ENCODE measurements at regions not wholly inside any gene's neighbourhood (a gene's known extent, or its start where the extent isn't known, plus 50 kb on each side); places are given as distances from the start of the nearest gene placed in this dataset.

DNA sequence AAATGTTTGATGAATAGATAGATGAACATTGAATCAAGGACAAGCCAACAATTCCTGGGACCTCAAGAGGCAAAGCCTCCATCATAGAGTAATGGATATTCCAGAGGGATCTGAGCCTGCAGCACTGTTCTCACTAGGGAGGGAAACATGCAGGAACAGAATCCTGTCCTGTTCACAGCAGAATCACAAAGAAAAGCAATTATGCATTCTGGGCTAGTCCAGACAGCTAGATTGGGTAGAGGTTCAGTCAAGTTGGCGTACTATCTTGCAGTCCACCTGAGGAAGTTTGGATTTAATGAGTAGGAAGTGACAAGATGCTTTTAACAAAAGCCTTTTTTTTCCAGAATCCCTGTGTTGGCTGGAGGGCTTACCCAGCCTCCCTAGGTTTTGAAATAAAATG is 314.5 kb upstream of the SEMA6D start:
- no peak overlapping the region for H3K4me2 ChIP-seq (ENCODE audit: insufficient read depth, insufficient read length, low read length)
- Mint-ChIP-seq H3K27me3 (ENCODE audit: low read depth) (peaks cover 6% of the 10 kb centered on the region), H3K4me1 (peaks cover 31 to 39% of the 10 kb centered on the region in 2 experiments), H3K4me3 (no peak overlapping the region), H3K9me3 (no peaks in the 10 kb centered on the region), H3K27ac (no peak overlapping the region), H3K36me3 (ENCODE audit: insufficient read depth in 1 of 3, low read depth in 3 of 3) (peaks cover 0 to 3% (median 0%) of the 10 kb centered on the region in 3 experiments; a peak in 1 of 7 replicates)
- no peak overlapping the region for H4K5ac ChIP-seq (ENCODE audit: insufficient read length, low read depth, low read length)
- no peaks in the 10 kb centered on the region for H3K79me2 ChIP-seq (ENCODE audit: insufficient read depth, low read length)
- H3K23me2 ChIP-seq (ENCODE audit: insufficient read length, low read depth, low read length, poor library complexity, severe bottlenecking): no peaks in the 10 kb centered on the region
- H3K9ac ChIP-seq (ENCODE audit: extremely low read depth, insufficient read length, low read length): no peak overlapping the region
- no peak overlapping the region for H2BK12ac ChIP-seq (ENCODE audit: insufficient read length, low read depth, low read length)
- H3K14ac ChIP-seq (ENCODE audit: insufficient read depth, low read length): no peak overlapping the region
- no peak overlapping the region for H2AK5ac ChIP-seq (ENCODE audit: insufficient read length, low read length)
- no peak overlapping the region for H2BK120ac ChIP-seq (ENCODE audit: low read depth, low read length, poor library complexity, severe bottlenecking)
- H3K79me1 ChIP-seq (ENCODE audit: insufficient read depth, low read depth, low read length, poor library complexity, severe bottlenecking): no peaks in the 10 kb centered on the region
- H2BK5ac ChIP-seq (ENCODE audit: insufficient read length, low read length): no peak overlapping the region
- no peak overlapping the region for H4K91ac ChIP-seq (ENCODE audit: insufficient read length, low read depth, low read length)
- H3K23ac ChIP-seq (ENCODE audit: insufficient read length, low read depth, low read length): no peak overlapping the region
- TF ChIP-seq, protein P1, sequence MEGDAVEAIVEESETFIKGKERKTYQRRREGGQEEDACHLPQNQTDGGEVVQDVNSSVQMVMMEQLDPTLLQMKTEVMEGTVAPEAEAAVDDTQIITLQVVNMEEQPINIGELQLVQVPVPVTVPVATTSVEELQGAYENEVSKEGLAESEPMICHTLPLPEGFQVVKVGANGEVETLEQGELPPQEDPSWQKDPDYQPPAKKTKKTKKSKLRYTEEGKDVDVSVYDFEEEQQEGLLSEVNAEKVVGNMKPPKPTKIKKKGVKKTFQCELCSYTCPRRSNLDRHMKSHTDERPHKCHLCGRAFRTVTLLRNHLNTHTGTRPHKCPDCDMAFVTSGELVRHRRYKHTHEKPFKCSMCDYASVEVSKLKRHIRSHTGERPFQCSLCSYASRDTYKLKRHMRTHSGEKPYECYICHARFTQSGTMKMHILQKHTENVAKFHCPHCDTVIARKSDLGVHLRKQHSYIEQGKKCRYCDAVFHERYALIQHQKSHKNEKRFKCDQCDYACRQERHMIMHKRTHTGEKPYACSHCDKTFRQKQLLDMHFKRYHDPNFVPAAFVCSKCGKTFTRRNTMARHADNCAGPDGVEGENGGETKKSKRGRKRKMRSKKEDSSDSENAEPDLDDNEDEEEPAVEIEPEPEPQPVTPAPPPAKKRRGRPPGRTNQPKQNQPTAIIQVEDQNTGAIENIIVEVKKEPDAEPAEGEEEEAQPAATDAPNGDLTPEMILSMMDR (conservative IDR thresholded peaks at IDR 0.05): no peak
- no peak overlapping the region for H4K8ac ChIP-seq (replicated peaks; ENCODE audit: insufficient read length, low read depth, low read length)
- no peak overlapping the region for H3K56ac ChIP-seq (ENCODE audit: insufficient read length, low read depth, low read length)
- H2BK15ac ChIP-seq (ENCODE audit: low read depth, low read length): no peak overlapping the region
- H3K4ac ChIP-seq (ENCODE audit: low read depth, low read length): no peak overlapping the region
- H3K27me3 ChIP-seq (ENCODE audit: insufficient read depth, low read length): no peaks in the 10 kb centered on the region
- WGBS (ENCODE audit: extremely low coverage, insufficient read length, low lambda C conversion rate): no CpG with 5 or more reads among the region's 1 CpG
- no peak overlapping the region for H3K18ac ChIP-seq (ENCODE audit: insufficient read length, low read depth, low read length)
- no peak overlapping the region for H2BK20ac ChIP-seq (ENCODE audit: low read depth, low read length, poor library complexity, severe bottlenecking)
- no peak for DNase-seq
- H3K27ac ChIP-seq (ENCODE audit: insufficient read length, low read depth, low read length): no peak overlapping the region
- H2AFZ ChIP-seq (ENCODE audit: low read length): no peak overlapping the region
- H3T11ph ChIP-seq (ENCODE audit: low read length): no peak overlapping the region
- H3K4me1 ChIP-seq (ENCODE audit: insufficient read depth, low read length): peaks cover 8% of the 10 kb centered on the region
- H4K20me1 ChIP-seq (ENCODE audit: control insufficient read depth, insufficient read depth, insufficient read length): no peaks in the 10 kb centered on the region
- H3K9me3 ChIP-seq (ENCODE audit: control insufficient read depth, low read depth, low read length): no peaks in the 10 kb centered on the region

Measured in H9 (cell line).